Loucy (cell line): ENCODE measurements at regions not wholly inside any gene's neighbourhood (a gene's known extent, or its start where the extent isn't known, plus 50 kb on each side); places are given as distances from the start of the nearest gene placed in this dataset.

Experiments used
- EZH2phosphoT487 ChIP-seq: fragments of 200-600 bp; IDR thresholded peaks from 2 replicates; pipeline ENCODE4 v1.6.1; 2018; ENCODE audit warnings: antibody characterized with exemption, mild to moderate bottlenecking, moderate library complexity, borderline replicate concordance
- TF ChIP-seq, protein P1 (sequence below): fragments of 200-600 bp; sonication (generic); conservative IDR thresholded peaks from 2 replicates; pipeline ENCODE4 v1.5.1; 2014; ENCODE audit warnings: mild to moderate bottlenecking, antibody characterized with exemption, low read length

DNA sequence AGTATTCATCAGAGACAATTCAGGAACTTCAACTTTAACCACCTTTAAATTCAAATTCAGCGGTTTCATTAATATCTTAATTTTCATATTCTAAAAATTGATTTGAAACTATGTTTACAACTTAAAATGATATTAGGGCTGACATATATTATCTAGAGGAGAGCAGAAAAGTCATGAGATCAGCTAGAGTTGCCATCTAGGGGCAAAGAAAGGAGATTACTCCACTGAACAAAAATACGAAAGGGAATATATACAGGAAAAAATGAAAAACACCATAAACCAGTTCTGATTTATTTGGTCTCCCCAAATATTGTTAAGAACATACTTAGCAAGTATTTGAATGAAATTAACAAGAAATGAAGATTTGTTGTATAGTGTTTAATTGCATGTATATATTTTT is 946.3 kb downstream of the DTWD2 start:
- TF ChIP-seq, protein P1, sequence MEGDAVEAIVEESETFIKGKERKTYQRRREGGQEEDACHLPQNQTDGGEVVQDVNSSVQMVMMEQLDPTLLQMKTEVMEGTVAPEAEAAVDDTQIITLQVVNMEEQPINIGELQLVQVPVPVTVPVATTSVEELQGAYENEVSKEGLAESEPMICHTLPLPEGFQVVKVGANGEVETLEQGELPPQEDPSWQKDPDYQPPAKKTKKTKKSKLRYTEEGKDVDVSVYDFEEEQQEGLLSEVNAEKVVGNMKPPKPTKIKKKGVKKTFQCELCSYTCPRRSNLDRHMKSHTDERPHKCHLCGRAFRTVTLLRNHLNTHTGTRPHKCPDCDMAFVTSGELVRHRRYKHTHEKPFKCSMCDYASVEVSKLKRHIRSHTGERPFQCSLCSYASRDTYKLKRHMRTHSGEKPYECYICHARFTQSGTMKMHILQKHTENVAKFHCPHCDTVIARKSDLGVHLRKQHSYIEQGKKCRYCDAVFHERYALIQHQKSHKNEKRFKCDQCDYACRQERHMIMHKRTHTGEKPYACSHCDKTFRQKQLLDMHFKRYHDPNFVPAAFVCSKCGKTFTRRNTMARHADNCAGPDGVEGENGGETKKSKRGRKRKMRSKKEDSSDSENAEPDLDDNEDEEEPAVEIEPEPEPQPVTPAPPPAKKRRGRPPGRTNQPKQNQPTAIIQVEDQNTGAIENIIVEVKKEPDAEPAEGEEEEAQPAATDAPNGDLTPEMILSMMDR = peak; percentile 42; the same call in 1 of the 2 replicates
- TF ChIP-seq EZH2phosphoT487 = no peak
